ENCODE measurements at regions not wholly inside any gene's neighbourhood (a gene's known extent, or its start where the extent isn't known, plus 50 kb on each side); places are given as distances from the start of the nearest gene placed in this dataset.
A peak's percentile ranks its signal among the peaks of the same experiment; 100 is the strongest.
"Not testable (repeated sequence)": the region's sequence is repeated elsewhere in the genome, so short reads cannot be mapped to it uniquely, and the experiment has no call there.

GRCh38 chr15:70513819-70514218, 249.5 kb downstream of the UACA start:
- Histone ChIP-seq H3K27me3 (replicated peaks; ENCODE audit: insufficient read depth) (no peaks in the 10 kb centered on the region), H3K36me3 (no peaks in the 10 kb centered on the region), H3K4me1 (replicated peaks) (no peaks in the 10 kb centered on the region), H3K4me3 (no peak overlapping the region), H3K27ac (no peak overlapping the region), H3K9me3 (no peaks in the 10 kb centered on the region)
- intact Hi-C loops (cut with DNase I): no loop called here
- no peak for DNase-seq (ENCODE audit: low spot score)
- TF ChIP-seq CTCF (IDR thresholded peaks at IDR 0.05) (no peak), POLR2AphosphoS5 (IDR thresholded peaks at IDR 0.05) (no peak), POLR2A (IDR thresholded peaks at IDR 0.05) (no peak)
- WGBS: 73% methylated on average over 4 of the region's 4 CpGs

DNA sequence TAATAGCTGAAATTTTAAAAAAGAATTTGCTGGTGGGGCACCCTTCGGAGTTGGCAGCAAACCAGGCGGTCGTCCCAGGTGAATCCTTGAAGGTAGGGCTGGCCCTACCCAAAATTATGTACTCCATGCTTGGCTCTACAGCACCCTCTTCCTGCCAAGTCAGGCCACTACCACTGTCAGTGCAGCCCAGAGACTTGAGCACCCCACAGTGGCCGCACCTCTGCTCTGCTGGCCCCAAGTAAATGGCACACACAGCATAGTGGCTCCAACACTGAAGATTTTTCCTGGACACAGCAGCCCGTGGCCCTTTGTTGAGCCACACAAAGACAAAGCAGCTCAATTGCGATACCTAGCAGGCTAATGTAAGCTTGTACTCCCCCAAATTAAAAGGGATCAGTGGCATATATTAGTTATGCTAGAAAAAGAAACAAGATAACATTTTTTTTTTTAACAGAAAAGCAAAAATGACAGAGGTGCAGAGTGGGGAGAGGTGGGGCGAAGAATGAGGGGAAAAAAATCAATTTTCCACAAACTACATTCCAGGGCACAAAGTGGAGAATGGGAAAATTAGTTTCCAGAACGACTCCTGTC, 250.5 kb downstream of the UACA start:
- Histone ChIP-seq H3K4me1 (replicated peaks) (peaks cover 2% of the 10 kb centered on the region), H3K27me3 (replicated peaks; ENCODE audit: insufficient read depth) (no peaks in the 10 kb centered on the region), H3K9me3 (no peaks in the 10 kb centered on the region), H3K27ac (no peak overlapping the region), H3K4me3 (no peak overlapping the region), H3K36me3 (no peaks in the 10 kb centered on the region)
- TF ChIP-seq CTCF (IDR thresholded peaks at IDR 0.05): peak in 1 of 4 experiments; percentile 59
- TF ChIP-seq POLR2A (IDR thresholded peaks at IDR 0.05): no peak
- TF ChIP-seq POLR2AphosphoS5 (IDR thresholded peaks at IDR 0.05): no peak
- 88% methylated on average over 8 of the region's 8 CpGs for WGBS
- intact Hi-C loops (cut with DNase I): no loop called here
- DNase-seq (ENCODE audit: low spot score): no peak

- H3K4me3 ChIP-seq; intact Hi-C loops (cut with DNase I); H3K27ac ChIP-seq; H3K36me3 ChIP-seq; H3K27me3 ChIP-seq (replicated peaks; ENCODE audit: insufficient read depth); H3K4me1 ChIP-seq (replicated peaks); H3K9me3 ChIP-seq; DNase-seq (ENCODE audit: low spot score): not testable (repeated sequence)
- WGBS: 95% methylated on average over 2 of the region's 2 CpGs
Measured at GRCh38 chr15:70511972-70512587, 251.3 kb downstream of the UACA start.

DNA sequence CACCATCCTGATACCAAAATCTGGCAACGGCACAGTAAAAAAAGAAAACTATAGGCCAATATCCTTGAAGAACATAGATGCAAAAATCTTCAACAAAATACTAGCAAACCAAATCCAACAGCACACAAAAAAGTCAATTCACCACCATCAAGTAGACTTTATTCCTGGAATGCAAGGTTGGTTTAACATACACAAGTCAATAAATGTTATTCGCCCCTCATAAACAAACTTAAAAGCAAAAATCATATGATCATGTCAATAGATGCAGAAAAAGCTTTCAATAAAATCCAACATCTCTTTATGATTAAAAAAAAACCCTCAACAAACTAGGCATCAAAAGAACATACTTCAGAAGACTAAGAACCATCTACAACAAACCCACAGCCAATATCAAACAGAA, 252.9 kb downstream of the UACA start:
- intact Hi-C loops (cut with DNase I): no loop called here
- Histone ChIP-seq H3K4me3 (no peak overlapping the region), H3K27ac (no peak overlapping the region), H3K27me3 (replicated peaks; ENCODE audit: insufficient read depth) (no peaks in the 10 kb centered on the region), H3K9me3 (no peaks in the 10 kb centered on the region), H3K36me3 (no peaks in the 10 kb centered on the region), H3K4me1 (replicated peaks) (peaks cover 15% of the 10 kb centered on the region)
- no peak for DNase-seq (ENCODE audit: low spot score)
- 96% methylated on average over 2 of the region's 2 CpGs for WGBS
- TF ChIP-seq POLR2AphosphoS5 (IDR thresholded peaks at IDR 0.05): no peak
- TF ChIP-seq CTCF (IDR thresholded peaks at IDR 0.05): no peak
- no peak for TF ChIP-seq POLR2A (IDR thresholded peaks at IDR 0.05)

DNA sequence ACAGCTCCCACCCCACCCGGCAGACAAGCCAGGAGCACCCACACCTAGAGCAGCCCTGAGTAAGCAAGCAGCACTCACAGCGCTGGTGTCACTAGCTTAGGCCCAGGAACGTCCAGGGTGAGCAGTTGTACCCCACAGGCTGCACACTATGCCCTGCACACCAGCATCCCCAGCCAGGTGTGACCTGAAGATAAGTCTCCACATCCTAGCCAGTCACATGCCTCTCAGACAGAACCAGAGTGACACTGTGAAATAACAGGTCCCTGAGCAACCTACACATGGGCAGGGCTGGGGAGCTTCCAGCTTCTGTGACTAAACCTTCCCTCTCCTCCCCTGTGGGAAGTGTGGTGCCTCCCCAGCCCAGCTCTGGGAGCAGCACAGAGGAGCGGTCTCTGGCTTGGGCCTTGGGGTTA, 253.6 kb downstream of the UACA start:
- Histone ChIP-seq H3K9me3 (no peaks in the 10 kb centered on the region), H3K27me3 (replicated peaks; ENCODE audit: insufficient read depth) (no peaks in the 10 kb centered on the region), H3K4me1 (replicated peaks) (peaks cover 18% of the 10 kb centered on the region), H3K27ac (no peak overlapping the region), H3K4me3 (no peak overlapping the region), H3K36me3 (no peaks in the 10 kb centered on the region)
- 91% methylated on average over 4 of the region's 4 CpGs for WGBS
- DNase-seq (ENCODE audit: low spot score): no peak
- intact Hi-C loops (cut with DNase I): no loop called here
- TF ChIP-seq CTCF (IDR thresholded peaks at IDR 0.05) (no peak), POLR2AphosphoS5 (IDR thresholded peaks at IDR 0.05) (no peak), POLR2A (IDR thresholded peaks at IDR 0.05) (no peak)

Data from prostate gland (tissue), 2 donors.